Aorta (tissue), 5 donors: ENCODE measurements at regions not wholly inside any gene's neighbourhood (a gene's known extent, or its start where the extent isn't known, plus 50 kb on each side); places are given as distances from the start of the nearest gene placed in this dataset.
"Not testable (repeated sequence)": the region's sequence is repeated elsewhere in the genome, so short reads cannot be mapped to it uniquely, and the experiment has no call there.

Experiments used
- ATAC-seq: fragments of 200-7000 bp; cut with Tn5 transposase; one replicate; pipeline ENCODE4 v1.9.1; 2022; ENCODE audit warnings: moderate library complexity; ENCODE audit not compliant: low FRiP score
- DNase-seq, 2 donors: peaks; one replicate each; pipeline ENCODE4 v3.0.0-alpha.2; 2020
- H3K27ac ChIP-seq, 2 donors: one replicate each; pipeline ENCODE4 v1.5.1; 2013; ENCODE audit warnings: low read length in 2 of 2, mild to moderate bottlenecking in 2 of 2, moderate library complexity in 2 of 2, control low read depth in 1 of 2, inconsistent platforms in 1 of 2, low read depth in 1 of 2
- H3K27me3 ChIP-seq, 2 donors: one replicate each; pipeline ENCODE4 v1.6.1; 2013; ENCODE audit warnings: control low read depth in 1 of 2, low read length in 1 of 2, mild to moderate bottlenecking in 1 of 2, moderate library complexity in 1 of 2; ENCODE audit not compliant: insufficient read depth in 2 of 2, control insufficient read depth in 1 of 2
- H3K36me3 ChIP-seq, 2 donors: one replicate each; pipeline ENCODE4 v1.6.1; 2013; ENCODE audit warnings: control low read depth in 1 of 2, low read length in 1 of 2, mild to moderate bottlenecking in 1 of 2; ENCODE audit not compliant: insufficient read depth in 2 of 2, control insufficient read depth in 1 of 2
- H3K4me1 ChIP-seq, 2 donors: one replicate each; pipeline ENCODE4 v1.6.1; 2013; ENCODE audit warnings: low read length in 2 of 2, control low read depth in 1 of 2, mild to moderate bottlenecking in 1 of 2, moderate library complexity in 1 of 2; ENCODE audit not compliant: insufficient read depth in 2 of 2, control insufficient read depth in 1 of 2
- H3K4me3 ChIP-seq, 2 donors: one replicate each; pipeline ENCODE4 v1.5.1; 2013; ENCODE audit warnings: low read length in 2 of 2, control low read depth in 1 of 2, mild to moderate bottlenecking in 1 of 2
- H3K9me3 ChIP-seq: one replicate; pipeline ENCODE4 v1.6.1; 2013; ENCODE audit warnings: mild to moderate bottlenecking, low read length; ENCODE audit not compliant: control insufficient read depth
- WGBS, 2 donors: extraction: QIAGEN DNeasy Blood & Tissue Kit; methylation state at CpG; one replicate each; pipeline ENCODE4 v1.1.7; 2013; 5-methylcytosine and 5-hydroxymethylcytosine counted together
- intact Hi-C, 2 donors: fragments of 100-400 bp; cut with DNase I; formaldehyde crosslinking; loops; one replicate each; pipeline versions ENCODE4 v1.14.2 to v1.15.0; 2022
- donor health status: healthy with polysubstance abuse.
- donor health status: Bipolar disorder and iron deficiency.
- donor health status: DM: no; HTN: no; CAD: no.
- donor health status: DM: no; HTN: no; CAD: no.
- donor health status: DM: yes; HTN: yes; CAD: no.

GRCh38 chr1:20408133-20408650 is 77.8 kb downstream of the CAMK2N1 start:
- H3K4me3 ChIP-seq, H3K27ac ChIP-seq, H3K9me3 ChIP-seq, intact Hi-C loops, H3K36me3 ChIP-seq, H3K4me1 ChIP-seq, ATAC-seq, H3K27me3 ChIP-seq, DNase-seq: not testable (repeated sequence)
- 72 to 87% methylated on average over 6 of the region's 6 CpGs for WGBS, 2 donors

GRCh38 chr1:20405893-20406604 is 80.0 kb downstream of the CAMK2N1 start:
- 10 to 12% methylated on average over 11 of the region's 11 CpGs for WGBS, 2 donors
- H3K4me1 ChIP-seq, result no peaks in the 10 kb centered on the region

DNA sequence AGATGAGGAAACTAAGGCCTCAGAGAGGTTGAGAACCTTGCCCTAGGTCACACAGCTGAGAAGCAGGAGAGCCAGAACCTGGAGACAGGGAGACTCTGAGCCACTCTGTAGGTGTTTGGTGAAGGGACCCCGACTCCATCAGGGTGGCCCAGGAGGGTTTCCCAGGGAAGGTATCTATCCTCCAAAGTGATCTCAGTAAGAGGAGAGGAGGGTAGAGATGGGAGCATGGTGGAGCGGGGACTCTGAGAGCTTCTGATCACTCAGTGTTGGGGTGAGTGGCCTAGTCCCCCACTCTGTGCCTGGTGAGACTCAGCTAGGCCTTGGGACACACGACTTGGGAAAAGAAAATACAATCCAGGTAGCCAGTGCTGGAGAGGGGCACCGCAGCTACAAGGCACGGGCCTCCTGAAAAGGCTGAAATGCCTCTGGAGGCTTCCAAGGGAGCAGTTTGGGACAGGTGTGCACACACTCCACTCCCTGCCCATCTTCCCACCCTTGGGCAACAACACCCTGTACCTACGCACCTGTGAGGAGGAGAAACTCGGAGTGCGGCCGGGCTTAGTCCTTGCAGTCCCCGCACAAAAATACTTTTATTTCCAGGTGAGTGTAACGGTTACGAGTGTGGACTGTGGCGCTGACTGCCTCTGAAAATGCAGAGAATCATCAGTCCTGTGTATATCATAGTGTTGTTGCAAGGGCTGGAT is 80.8 kb downstream of the CAMK2N1 start:
- peaks cover 0 to 4% of the 10 kb centered on the region in 2 donors for H3K27me3 ChIP-seq
- H3K9me3 ChIP-seq, result no peaks in the 10 kb centered on the region
- DNase-seq (no peak), ATAC-seq (no peak)
- 65 to 69% methylated on average over 13 of the region's 13 CpGs for WGBS, 2 donors
- no peaks in the 10 kb centered on the region for H3K4me1 ChIP-seq
- no peak overlapping the region for H3K27ac ChIP-seq
- intact Hi-C loops, result no loop called here
- no peaks in the 10 kb centered on the region for H3K36me3 ChIP-seq
- H3K4me3 ChIP-seq, result no peak overlapping the region

More at GRCh38 chr1:20405893-20406604, 80.0 kb downstream of the CAMK2N1 start:
- H3K36me3 ChIP-seq, result no peaks in the 10 kb centered on the region
- no peaks in the 10 kb centered on the region for H3K9me3 ChIP-seq
- peaks cover 0 to 4% of the 10 kb centered on the region in 2 donors for H3K27me3 ChIP-seq
- ATAC-seq (no peak), DNase-seq (no peak)
- no peak overlapping the region for H3K4me3 ChIP-seq
- H3K27ac ChIP-seq, result no peak overlapping the region
- intact Hi-C loops, result no loop called here
